NT2/D1 (cell line): ENCODE measurements at regions not wholly inside any gene's neighbourhood (a gene's known extent, or its start where the extent isn't known, plus 50 kb on each side); places are given as distances from the start of the nearest gene placed in this dataset.

ENCODE experiments used
- SUZ12 ChIP-seq: IDR thresholded peaks from 2 replicates; pipeline ENCODE4 v1.6.1; 2011; ENCODE audit not compliant: insufficient read length, insufficient read depth; ENCODE audit errors: extremely low read depth
- YY1 ChIP-seq: IDR thresholded peaks from 2 replicates; pipeline ENCODE4 v1.6.1; 2011; ENCODE audit not compliant: insufficient read length, insufficient read depth

DNA sequence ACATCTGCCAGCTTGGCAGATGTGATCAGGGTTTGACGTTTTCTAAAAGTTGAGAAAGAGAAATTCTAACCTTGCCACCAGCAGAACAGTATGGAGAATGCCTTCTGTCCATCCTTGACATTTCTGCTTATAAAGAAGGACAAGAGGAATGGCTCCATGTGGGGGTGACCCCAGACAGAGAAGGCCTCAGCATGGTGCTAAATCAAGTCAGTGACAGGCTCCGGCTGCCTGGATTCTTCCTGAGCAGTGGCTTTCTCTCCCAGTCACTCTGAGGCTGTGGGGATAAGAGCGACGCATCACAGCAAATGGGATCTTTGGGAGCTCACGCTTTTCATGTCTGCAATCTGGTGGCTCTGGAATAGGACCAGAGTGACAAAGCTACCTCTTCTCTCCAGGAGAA is 640.2 kb upstream of the CAMK1G start:
- TF ChIP-seq YY1 (no peak), SUZ12 (no peak)
